Breast epithelium (tissue), 3 donors: ENCODE measurements at regions not wholly inside any gene's neighbourhood (a gene's known extent, or its start where the extent isn't known, plus 50 kb on each side); places are given as distances from the start of the nearest gene placed in this dataset.

Source experiments
- POLR2A ChIP-seq: fragments of 450-650 bp; IDR thresholded peaks from one replicate; pipeline ENCODE4 v1.6.1; 2016; ENCODE audit warnings: antibody characterized with exemption, mild to moderate bottlenecking, moderate library complexity
- TF ChIP-seq, protein P1 (sequence below), 3 donors: fragments of 450-650 bp; IDR thresholded peaks; one replicate each; pipeline ENCODE4 v1.5.1; 2016 to 2017; ENCODE audit warnings: antibody characterized with exemption in 3 of 3, mild to moderate bottlenecking in 3 of 3, moderate library complexity in 3 of 3

GRCh38 chr22:47398491-47398890 lies 636.0 kb downstream of the TBC1D22A start:
- no peak for TF ChIP-seq POLR2A
- TF ChIP-seq, protein P1, sequence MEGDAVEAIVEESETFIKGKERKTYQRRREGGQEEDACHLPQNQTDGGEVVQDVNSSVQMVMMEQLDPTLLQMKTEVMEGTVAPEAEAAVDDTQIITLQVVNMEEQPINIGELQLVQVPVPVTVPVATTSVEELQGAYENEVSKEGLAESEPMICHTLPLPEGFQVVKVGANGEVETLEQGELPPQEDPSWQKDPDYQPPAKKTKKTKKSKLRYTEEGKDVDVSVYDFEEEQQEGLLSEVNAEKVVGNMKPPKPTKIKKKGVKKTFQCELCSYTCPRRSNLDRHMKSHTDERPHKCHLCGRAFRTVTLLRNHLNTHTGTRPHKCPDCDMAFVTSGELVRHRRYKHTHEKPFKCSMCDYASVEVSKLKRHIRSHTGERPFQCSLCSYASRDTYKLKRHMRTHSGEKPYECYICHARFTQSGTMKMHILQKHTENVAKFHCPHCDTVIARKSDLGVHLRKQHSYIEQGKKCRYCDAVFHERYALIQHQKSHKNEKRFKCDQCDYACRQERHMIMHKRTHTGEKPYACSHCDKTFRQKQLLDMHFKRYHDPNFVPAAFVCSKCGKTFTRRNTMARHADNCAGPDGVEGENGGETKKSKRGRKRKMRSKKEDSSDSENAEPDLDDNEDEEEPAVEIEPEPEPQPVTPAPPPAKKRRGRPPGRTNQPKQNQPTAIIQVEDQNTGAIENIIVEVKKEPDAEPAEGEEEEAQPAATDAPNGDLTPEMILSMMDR (IDR thresholded peaks at IDR 0.05), result no peak
